Activated CD4-positive, alpha-beta T cell treated with anti-CD3 and anti-CD28 coated beads for 48 hours (primary cell): ENCODE measurements at regions not wholly inside any gene's neighbourhood (a gene's known extent, or its start where the extent isn't known, plus 50 kb on each side); places are given as distances from the start of the nearest gene placed in this dataset.
A peak's percentile ranks its signal among the peaks of the same experiment; 100 is the strongest.
"Not testable (repeated sequence)": the region's sequence is repeated elsewhere in the genome, so short reads cannot be mapped to it uniquely, and the experiment has no call there.

ENCODE experiments used
- DNase-seq: peaks from one replicate; pipeline ENCODE4 v3.0.0-alpha.2; 2020

GRCh38 chr4:57194068-57194611 is 84.0 kb upstream of the IGFBP7 start:
- no peak for DNase-seq

DNA sequence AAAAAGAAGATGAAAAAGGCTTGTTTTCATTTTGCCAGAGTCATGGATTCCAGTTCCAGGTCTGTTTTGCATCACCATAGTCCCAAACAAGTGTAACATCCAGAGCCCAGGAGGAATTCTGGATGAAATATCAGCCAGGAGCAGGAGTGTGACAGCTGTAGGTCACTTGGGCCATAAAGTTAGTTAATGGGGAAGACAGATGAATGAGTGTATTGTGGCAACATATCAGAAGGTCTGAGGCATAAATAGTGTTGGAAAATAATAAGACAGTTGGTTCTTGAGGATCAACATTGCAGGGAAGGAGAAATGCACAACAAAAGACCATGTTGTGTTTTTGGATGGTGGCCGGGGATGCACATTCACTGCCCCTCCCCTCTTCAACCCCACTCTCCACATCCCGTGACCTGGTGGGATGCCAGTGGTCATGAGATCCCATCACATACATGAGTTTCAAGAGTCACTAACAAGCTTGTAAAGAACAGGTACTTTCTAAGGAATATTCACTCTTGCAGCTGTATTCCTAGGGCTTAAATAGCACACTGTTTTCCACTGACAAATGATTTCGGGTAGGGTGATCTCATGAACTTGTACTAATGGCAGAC is 83.1 kb upstream of the IGFBP7 start:
- no peak for DNase-seq

DNA sequence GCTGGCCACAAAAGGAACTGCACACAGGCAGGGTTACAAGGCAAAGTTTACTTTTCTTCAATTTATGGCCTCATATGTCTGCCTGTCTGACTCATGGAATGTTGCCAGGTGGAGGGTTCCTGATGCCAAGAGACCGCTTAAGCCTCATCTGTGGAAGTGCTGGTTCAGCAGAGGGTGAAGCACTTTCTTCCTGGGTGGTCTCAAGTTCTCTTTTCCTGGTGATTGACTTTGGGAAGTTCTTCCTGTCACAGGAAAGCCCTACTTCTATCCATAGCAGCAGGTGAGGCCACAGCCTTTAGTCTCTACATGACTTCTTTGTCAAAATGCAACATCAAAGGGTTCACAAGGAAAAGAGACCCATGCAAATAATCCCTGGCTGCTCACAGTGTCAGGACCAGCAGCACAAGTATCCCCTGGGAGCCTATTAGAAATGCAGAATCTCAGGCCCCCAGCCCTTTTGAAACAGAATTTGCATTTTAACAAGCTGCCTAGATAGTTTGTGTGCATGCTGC is 81.4 kb upstream of the IGFBP7 start:
- DNase-seq, result no peak

- DNase-seq, result peak; percentile 47
Measured at GRCh38 chr4:57190601-57191481, 80.7 kb upstream of the IGFBP7 start.

DNA sequence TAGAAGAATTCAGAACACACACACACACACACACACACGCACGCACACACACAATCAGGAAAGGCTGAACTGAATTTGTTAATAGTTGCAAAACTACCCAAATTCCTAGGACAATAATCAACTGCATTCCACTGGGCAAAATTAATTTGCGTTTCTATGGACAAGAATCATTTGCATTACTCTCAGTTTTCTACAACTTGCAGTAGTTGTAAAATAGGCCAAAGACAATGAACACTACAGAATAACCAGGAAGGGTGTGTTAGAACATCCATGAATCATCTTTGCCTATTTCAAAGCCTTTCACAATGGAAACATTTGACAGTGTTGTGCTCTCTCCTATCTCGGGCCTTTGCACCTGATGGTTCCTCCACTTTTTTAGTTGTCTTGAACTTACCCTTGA is 77.1 kb upstream of the IGFBP7 start:
- no peak for DNase-seq

GRCh38 chr4:57184378-57185029 is 74.3 kb upstream of the IGFBP7 start:
- DNase-seq, result no peak

DNA sequence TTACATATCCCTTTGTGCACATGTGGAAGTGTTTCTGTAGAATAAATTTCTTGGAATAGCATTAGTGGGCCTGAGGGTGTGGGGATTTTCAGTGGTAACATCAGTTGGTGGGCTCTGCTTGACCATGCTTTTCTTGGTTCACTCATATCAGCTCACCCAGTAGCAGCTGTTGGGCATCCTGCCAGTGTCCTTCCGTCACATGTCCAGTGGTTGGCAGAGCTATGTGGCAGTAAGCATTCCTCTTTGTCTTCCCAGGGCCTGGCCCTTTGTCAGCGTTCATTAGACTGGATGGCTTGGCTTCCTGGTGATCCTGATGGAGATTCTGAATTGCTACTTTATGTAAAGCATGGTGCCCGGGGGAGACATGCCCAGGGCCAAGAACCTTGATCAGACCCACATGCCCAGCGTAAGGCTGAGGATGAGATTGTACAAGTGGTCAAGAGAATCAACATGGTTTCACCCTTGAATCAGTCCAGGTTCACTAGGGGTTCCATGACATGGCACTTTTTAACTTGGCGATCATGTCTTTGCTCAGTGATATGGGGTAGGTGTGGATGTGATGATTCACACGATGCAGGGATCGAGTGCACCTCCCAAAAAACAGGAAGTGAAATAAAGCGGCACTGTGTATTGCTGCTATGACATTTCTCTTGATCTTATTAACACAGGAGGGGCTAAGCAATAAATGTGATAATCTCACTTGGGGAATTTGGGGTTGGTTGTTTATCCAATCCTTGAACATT is 72.1 kb upstream of the IGFBP7 start:
- no peak for DNase-seq

DNA sequence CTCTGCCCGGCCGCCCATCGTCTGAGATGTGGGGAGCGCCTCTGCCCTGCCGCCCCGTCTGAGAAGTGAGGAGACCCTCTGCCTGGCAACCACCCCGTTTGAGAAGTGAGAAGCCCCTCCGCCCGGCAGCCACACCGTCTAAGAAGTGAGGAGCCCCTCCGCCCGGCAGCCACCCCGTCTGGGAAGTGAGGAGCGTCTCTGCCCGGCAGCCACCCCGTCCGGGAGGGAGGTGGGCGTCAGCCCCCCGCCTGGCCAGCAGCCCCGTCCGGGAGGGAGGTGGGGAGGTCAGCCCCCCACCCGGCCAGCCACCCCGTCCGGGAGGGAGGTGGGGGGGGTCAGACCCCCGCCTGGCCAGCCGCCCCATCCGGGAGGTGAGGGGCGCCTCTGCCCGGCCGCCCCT is 63.0 kb upstream of the IGFBP7 start:
- DNase-seq, result not testable (repeated sequence)

GRCh38 chr4:57172065-57172464 is 61.9 kb upstream of the IGFBP7 start:
- no peak for DNase-seq

DNA sequence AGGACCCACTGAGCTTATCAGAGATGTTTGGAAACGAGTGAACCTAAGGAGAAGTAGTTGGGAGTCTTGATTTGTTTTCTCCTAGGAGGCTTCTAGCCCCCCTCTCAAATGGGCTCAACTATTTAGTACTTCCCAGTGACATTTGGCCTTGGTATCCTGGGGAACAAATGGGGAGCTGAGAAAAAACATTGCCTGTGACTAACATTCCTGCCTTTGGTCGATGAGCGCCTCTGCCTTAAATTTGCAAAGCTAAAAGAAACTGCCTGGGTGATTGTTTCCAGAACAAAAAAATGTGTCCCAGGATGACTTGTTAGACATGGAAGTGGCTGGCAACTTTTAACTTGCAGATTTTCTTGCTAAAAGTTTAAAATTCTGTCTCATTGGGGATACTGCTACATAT is 58.8 kb upstream of the IGFBP7 start:
- DNase-seq, result no peak

- peak; percentile 82 for DNase-seq
Measured at GRCh38 chr4:57163530-57164459, 53.6 kb upstream of the IGFBP7 start.

DNA sequence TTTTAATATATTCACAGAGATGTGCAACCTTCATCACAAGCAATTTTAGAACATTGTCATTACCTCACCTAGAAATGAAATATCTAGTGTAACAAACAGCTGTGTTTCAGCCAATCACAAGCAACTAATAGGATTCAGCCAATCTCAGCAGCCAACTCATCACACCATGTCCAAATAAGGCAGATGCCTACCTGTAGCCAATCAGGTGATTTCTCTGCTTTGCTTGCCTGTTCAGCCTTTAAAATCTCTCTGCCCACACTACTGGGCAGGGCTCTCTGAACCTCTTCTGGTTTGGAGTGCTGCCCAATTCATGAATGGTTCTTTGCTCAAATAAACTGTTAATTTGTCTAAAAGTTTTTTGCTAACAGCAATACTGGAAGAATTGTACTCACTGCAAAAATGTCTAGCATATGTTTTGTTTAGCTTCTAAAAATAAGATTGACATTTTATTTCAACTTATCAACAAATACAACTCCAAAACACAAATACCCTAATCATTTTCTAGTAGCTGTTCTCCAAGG is 52.4 kb upstream of the IGFBP7 start:
- no peak for DNase-seq
